GM19328 (cell line): ENCODE measurements at regions not wholly inside any gene's neighbourhood (a gene's known extent, or its start where the extent isn't known, plus 50 kb on each side); places are given as distances from the start of the nearest gene placed in this dataset.
"Not testable (repeated sequence)": the region's sequence is repeated elsewhere in the genome, so short reads cannot be mapped to it uniquely, and the experiment has no call there.

ENCODE experiments used
- ATAC-seq: cut with Tn5 transposase; IDR thresholded peaks from one replicate; pipeline ENCODE4 v1.9.1; 2021; ENCODE audit warnings: mild to moderate bottlenecking, moderate library complexity; ENCODE audit not compliant: unreplicated experiment

DNA sequence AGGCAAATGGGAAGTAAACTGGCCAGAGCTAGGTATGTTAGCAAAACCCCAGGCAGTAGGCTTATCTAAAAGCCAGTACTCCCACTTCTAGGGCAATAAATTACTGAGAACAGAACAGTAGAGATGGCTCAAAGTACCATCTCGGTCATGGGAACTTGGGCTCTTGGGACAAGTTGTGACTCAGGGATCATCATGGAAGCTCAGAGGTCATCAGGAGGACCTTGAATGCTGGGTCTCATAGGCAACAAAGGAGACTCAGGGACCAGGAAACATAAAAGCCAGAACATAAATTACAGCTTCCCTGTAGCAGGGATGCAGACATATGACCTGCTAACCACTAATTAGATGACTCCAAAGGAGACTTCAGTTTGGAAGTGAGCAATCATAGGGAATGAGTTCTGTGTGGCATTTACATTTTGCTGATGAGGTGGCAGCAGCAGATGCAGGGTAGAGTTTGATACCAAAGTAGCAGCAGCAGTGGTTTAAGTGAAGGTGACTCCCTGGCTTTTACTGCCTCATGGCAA lies 97.6 kb upstream of the SCAF11 start:
- ATAC-seq = no peak

- ATAC-seq = no peak
These were observed 94.6 kb upstream of the SCAF11 start for GRCh38 chr12:46084666-46085631.

DNA sequence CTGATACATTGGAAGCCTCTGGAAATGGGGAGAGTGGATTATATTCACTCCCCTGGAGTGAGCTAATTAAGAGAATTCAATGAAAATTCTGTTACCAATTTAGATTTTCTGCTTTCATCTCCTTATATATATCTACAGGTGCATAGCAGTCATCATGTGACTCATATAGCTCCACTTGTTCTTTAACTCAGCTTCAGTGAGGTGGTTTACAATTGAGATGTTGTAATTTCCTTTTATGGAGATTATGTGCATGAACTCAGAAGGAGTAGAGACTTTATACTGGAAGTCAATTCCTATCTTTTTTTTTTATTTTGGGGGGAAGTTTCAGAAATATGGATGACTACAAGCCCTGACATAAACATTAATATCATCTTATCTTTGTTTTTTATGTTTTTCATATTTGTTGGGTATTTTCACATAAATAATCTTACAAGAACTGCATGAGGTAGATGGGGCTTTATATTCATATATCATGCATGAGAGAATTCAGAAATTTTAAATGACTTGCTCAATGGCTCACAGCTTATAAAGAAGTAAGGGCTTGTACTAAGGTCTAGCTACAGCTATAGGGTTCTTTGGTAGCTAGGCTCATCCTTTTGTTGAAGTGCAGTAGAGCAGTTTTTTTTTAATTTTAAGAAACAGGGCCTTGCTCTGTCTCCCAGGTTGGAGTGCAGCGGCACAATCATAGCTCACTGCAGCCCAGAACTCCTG lies 92.3 kb upstream of the SCAF11 start:
- ATAC-seq = no peak

DNA sequence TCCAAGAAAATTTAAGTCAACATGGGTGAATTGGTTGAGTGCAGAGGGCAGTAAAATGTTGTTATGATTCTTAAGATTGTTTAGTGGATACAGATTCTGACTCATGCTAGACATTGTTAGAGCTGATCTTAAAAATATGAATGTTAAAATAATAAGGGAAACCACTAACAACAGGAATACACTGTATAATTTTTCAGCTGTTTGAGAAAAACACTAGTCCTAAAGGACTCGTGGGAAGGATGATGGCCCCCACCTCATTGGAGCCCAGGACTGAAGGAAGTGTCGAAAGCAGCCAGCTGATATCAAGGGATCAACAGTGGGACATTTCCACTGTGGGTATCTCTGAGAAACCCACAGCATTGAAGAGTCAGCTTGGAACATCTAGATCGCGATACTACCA lies 82.9 kb upstream of the SCAF11 start:
- no peak for ATAC-seq

DNA sequence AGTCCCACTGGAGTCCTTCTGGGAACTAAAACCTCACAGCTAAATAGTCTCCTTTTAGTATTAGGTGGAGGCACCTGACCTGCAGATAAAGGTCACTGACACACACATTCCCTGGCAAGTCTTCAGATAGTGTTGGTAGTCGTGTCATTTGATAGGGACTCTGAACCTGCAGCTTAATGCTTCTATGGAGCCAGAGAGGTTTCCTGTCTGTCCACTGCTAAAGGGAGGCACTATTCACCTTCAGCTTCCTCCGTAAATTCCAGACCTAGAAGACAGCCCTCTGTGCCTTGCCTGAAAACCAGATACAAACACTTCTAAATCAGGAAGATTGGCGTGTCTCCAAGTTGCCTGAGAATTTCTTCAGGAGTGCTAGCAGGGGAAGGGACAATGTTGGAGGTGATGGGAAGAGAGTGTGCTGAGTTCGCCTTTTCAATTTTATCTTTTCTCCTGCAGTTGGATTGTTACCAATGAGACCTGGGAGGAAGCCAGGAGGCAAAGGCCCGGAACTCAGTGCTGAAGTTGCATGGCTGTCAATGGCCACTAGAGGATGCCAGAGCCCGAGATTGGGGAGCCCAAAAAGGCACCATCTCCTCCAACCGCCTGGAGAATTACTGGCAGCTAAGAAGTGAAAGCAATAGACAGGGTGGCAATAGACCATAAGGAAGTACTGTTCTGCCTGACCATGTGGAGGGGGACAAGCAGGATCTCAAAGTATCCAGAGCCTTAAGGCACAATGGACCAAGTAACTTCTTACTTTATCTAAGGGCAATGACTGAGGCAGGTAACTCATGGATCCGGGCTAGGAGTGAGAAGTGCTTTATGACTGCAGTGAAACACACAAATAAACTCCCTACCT lies 81.6 kb upstream of the SCAF11 start:
- peak; percentile 95 for ATAC-seq

DNA sequence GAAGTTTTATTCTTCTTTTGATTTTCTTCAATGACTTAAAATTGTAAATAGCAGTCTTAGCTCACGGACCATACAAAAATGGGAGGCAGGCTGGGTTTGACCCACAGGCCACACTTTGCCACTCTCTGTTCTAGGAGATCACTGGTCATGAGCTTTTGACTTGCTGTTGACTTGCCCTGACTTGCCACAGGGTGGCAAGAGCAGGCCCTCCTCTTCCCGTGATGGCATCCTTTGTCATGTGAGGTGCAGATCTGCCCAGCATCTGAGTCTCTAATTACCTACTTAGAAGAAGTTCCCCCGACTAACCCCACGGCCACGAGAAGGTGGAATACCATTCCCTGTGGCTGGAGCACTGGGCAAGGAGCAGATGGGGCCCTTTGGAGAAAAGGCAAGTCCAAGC lies 81.0 kb upstream of the SCAF11 start:
- ATAC-seq = no peak

GRCh38 chr12:46067094-46067493 lies 76.7 kb upstream of the SCAF11 start:
- no peak for ATAC-seq

DNA sequence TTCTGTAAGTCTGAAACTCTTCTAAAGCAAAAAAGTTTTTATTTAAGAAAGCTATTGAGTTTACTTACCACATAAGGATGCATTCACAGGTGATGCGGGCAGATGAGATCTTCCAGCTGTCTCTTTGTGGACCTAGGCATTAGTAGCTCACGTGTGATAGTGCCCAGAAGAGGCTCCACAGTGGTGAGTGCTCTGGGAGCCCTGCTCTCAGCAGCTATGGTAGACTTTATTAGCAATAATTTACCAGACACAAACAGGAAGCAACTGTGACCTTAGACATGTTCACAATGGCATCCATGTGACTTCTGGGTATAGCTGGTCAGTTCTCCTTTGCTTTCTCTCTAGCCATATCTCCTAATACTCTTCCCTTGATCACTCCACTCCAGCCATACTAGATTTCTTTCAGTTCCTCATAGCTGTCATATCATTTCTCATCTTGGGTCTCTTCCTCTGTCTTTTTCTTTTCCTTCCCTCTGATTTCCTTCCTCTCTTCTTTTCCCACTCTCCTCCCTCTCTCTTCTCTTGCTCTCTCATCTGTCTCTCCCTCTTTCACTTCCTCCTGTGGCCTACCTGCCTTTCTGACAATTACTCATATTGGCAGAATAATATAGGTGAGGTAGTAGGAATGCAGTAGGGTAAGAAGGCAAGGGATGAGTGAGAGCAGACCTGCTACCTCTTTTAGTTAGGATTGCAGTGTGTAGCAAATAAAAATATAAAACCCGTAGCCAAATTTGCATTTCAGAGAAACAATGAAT lies 75.2 kb upstream of the SCAF11 start:
- ATAC-seq = no peak

DNA sequence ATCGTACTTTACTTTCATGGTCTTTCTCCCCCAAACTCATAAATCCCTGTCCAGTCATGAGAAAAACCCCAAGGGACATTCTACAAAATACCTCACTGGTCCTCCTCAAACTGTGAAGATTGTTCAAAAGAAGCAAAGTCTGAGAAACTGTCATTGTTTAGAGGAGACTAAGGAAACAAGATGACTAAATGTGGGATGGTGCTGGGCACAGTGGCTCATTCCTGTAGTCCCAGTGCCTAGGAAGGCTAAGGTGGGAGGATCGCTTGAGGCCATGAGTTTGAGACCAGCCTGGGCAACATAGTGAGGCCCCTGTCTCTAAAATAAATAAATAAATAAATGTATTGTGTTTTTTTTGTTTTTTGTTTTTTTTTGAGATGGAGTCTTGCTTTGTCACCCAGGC lies 74.2 kb upstream of the SCAF11 start:
- ATAC-seq = no peak

DNA sequence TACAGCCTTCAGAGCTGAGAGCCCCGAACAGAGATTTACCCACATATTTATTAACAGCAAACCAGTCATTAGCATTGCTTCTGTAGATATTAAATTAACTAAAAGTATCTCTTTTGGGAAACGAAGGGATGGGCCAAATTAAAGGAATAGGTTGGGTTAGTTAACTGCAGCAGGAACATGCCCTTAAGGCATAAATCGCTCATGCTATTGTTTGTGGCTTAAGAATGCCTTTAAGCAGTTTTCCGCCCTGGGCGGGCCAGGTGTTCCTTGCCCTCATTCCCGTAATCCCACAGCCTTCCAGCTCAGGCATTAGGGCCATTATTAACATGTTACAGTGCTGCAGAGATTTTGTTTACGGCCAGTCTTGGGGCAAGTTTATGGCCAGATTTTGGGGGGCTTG lies 68.3 kb upstream of the SCAF11 start:
- ATAC-seq = not testable (repeated sequence)

DNA sequence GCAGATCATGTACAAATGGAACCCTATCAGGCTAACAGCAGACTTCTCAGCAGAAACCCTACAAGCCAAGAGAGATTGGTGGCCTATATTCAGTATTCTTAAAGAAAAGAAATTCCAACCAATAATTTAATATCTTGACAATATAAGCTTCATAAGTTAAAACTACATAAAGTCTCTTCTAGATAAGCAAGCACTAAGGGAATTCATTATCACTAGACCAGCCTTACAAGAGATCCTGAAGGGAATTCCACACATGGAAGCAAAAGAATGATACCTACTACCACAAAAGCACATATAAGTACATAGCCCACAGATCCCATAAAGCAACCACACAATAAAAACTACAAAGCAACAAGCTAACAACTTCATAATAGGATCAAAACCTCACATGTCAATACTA lies 60.4 kb upstream of the SCAF11 start:
- ATAC-seq = no peak

DNA sequence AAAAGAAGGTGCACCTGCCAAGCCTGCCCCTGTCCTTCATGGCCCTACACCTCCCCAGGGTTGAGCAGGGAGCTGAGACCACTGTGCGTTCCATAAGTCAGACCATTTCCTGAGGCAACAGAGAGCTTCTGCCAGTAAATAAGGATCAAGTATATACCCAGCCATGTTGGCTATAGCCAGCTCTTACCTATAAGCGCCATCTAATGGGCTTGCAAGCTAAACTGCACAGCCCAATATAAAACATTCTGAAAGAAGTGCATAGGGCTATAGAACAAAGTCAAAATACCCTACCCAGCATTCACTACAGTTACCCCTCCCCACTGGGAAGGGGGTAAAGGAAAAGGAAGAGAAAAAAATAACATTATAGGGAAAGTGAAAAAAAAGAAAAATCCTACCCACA lies 59.3 kb upstream of the SCAF11 start:
- ATAC-seq = no peak

GRCh38 chr12:46046436-46046835 lies 56.1 kb upstream of the SCAF11 start:
- ATAC-seq = no peak

- ATAC-seq = no peak
These were observed 53.7 kb upstream of the SCAF11 start for GRCh38 chr12:46043972-46044520.
